Mucosa of gallbladder (tissue), 1 donor: ENCODE measurements at regions not wholly inside any gene's neighbourhood (a gene's known extent, or its start where the extent isn't known, plus 50 kb on each side); places are given as distances from the start of the nearest gene placed in this dataset.

Experiments used
- DNase-seq: peaks from one replicate; pipeline ENCODE4 v3.0.0-alpha.2; 2020; ENCODE audit warnings: low spot score
- donor health status: DM: no; HTN: no; CAD: no.

GRCh38 chr1:168387781-168388760 is 107.4 kb downstream of the TBX19 start:
- DNase-seq = no peak

GRCh38 chr1:168386949-168387586 is 106.4 kb downstream of the TBX19 start:
- DNase-seq = peak; percentile 74

GRCh38 chr1:168386492-168386891 is 105.8 kb downstream of the TBX19 start:
- DNase-seq = no peak

GRCh38 chr1:168381850-168382249 is 101.2 kb downstream of the TBX19 start:
- DNase-seq = no peak

GRCh38 chr1:168380945-168381344 is 100.3 kb downstream of the TBX19 start:
- no peak for DNase-seq

GRCh38 chr1:168379104-168379860 is 98.6 kb downstream of the TBX19 start:
- no peak for DNase-seq

- DNase-seq = no peak
Measured at GRCh38 chr1:168375566-168376300, 95.1 kb downstream of the TBX19 start.

- DNase-seq = no peak
Measured at GRCh38 chr1:168374566-168374965, 93.9 kb downstream of the TBX19 start.

- DNase-seq = no peak
Measured at GRCh38 chr1:168373869-168374268, 93.2 kb downstream of the TBX19 start.

- no peak for DNase-seq
Measured at GRCh38 chr1:168372861-168373371, 92.2 kb downstream of the TBX19 start.

GRCh38 chr1:168372307-168372706 is 91.6 kb downstream of the TBX19 start:
- DNase-seq = no peak

- DNase-seq = no peak
Measured at GRCh38 chr1:168371477-168371876, 90.8 kb downstream of the TBX19 start.

GRCh38 chr1:168370586-168370985 is 89.9 kb downstream of the TBX19 start:
- DNase-seq = no peak

GRCh38 chr1:168369655-168370054 is 89.0 kb downstream of the TBX19 start:
- DNase-seq = no peak

- DNase-seq = no peak
Measured at GRCh38 chr1:168368131-168368530, 87.5 kb downstream of the TBX19 start.

GRCh38 chr1:168365719-168366479 is 85.2 kb downstream of the TBX19 start:
- DNase-seq = no peak
